ENCODE measurements at regions not wholly inside any gene's neighbourhood (a gene's known extent, or its start where the extent isn't known, plus 50 kb on each side); places are given as distances from the start of the nearest gene placed in this dataset.

GRCh38 chr18:39406941-39407340, 1841.3 kb upstream of the CELF4 start:
- Histone ChIP-seq H3K9me3 (replicated peaks; ENCODE audit: control insufficient read depth, insufficient read depth, low read length) (no peaks in the 10 kb centered on the region; the same call in 2 of the 3 replicates), H3K4me3 (no peak overlapping the region), H3K9ac (ENCODE audit: control insufficient read depth, insufficient read depth, low read length) (no peak overlapping the region), H3K27me3 (replicated peaks in 1 of 2; ENCODE audit: control insufficient read depth in 2 of 2, insufficient read depth in 2 of 2, low read length in 1 of 2) (no peaks in the 10 kb centered on the region), H4K20me1 (ENCODE audit: control insufficient read depth, insufficient read depth) (no peaks in the 10 kb centered on the region), H3K4me1 (ENCODE audit: control insufficient read depth, insufficient read depth, low read length) (no peaks in the 10 kb centered on the region), H3K4me2 (ENCODE audit: control insufficient read depth, insufficient read depth) (no peak overlapping the region), H3K27ac (ENCODE audit: control insufficient read depth, insufficient read depth) (no peak overlapping the region), H3K79me2 (ENCODE audit: control insufficient read depth, insufficient read depth, low read length) (no peaks in the 10 kb centered on the region), H2AFZ (ENCODE audit: control insufficient read depth, low read depth, low read length) (no peak overlapping the region), H3K36me3 (ENCODE audit: control insufficient read depth in 2 of 2, insufficient read depth in 2 of 2, low read length in 1 of 2) (no peaks in the 10 kb centered on the region)
- ChIA-PET POLR2A (no interaction called here), SMC1A (ENCODE audit: uncharacterized antibody, unreplicated experiment) (no interaction called here), CTCF (no interaction called here), RAD21 (ENCODE audit: unreplicated experiment) (no interaction called here)
- no peak for ATAC-seq
- TF ChIP-seq BCL11A (IDR thresholded peaks at IDR 0.05; ENCODE audit: low read depth, low read length) (no peak), TBL1XR1 (IDR thresholded peaks at IDR 0.05; ENCODE audit: low read depth, low read length) (no peak), NFIC (IDR thresholded peaks at IDR 0.05; ENCODE audit: low read depth, low read length) (no peak), NKRF (conservative IDR thresholded peaks at IDR 0.05) (no peak), RFX5 (IDR thresholded peaks at IDR 0.05; ENCODE audit: low read depth, low read length) (no peak), SIX5 (IDR thresholded peaks at IDR 0.05; ENCODE audit: low read depth, low read length, severe bottlenecking) (no peak), STAT3 (IDR thresholded peaks at IDR 0.05; ENCODE audit: low read depth, low read length) (no peak)
- TF ChIP-seq, protein P1, sequence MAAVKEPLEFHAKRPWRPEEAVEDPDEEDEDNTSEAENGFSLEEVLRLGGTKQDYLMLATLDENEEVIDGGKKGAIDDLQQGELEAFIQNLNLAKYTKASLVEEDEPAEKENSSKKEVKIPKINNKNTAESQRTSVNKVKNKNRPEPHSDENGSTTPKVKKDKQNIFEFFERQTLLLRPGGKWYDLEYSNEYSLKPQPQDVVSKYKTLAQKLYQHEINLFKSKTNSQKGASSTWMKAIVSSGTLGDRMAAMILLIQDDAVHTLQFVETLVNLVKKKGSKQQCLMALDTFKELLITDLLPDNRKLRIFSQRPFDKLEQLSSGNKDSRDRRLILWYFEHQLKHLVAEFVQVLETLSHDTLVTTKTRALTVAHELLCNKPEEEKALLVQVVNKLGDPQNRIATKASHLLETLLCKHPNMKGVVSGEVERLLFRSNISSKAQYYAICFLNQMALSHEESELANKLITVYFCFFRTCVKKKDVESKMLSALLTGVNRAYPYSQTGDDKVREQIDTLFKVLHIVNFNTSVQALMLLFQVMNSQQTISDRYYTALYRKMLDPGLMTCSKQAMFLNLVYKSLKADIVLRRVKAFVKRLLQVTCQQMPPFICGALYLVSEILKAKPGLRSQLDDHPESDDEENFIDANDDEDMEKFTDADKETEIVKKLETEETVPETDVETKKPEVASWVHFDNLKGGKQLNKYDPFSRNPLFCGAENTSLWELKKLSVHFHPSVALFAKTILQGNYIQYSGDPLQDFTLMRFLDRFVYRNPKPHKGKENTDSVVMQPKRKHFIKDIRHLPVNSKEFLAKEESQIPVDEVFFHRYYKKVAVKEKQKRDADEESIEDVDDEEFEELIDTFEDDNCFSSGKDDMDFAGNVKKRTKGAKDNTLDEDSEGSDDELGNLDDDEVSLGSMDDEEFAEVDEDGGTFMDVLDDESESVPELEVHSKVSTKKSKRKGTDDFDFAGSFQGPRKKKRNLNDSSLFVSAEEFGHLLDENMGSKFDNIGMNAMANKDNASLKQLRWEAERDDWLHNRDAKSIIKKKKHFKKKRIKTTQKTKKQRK (IDR thresholded peaks at IDR 0.05; ENCODE audit: low read depth, low read length), result no peak
- no peak for DNase-seq (ENCODE audit: low read depth, low spot score)
- in situ Hi-C loops (cut with MboI), result no loop called here
- FAIRE-seq, result no peak
- 3% methylated on average over 3 of the region's 3 CpGs for WGBS (ENCODE audit: insufficient coverage, insufficient replicate concordance, low lambda C conversion rate, missing lambda C conversion rate)
- no TSS peak for BruUV-seq (replicated peaks)
- intact Hi-C loops (cut with micrococcal nuclease; ENCODE audit: unreplicated experiment), result no loop called here

Measured in GM12878 (cell line).